PFSK-1 (cell line): ENCODE measurements at regions not wholly inside any gene's neighbourhood (a gene's known extent, or its start where the extent isn't known, plus 50 kb on each side); places are given as distances from the start of the nearest gene placed in this dataset.

ENCODE experiments used
- FOXP2 ChIP-seq: optimal IDR thresholded peaks from 2 replicates; pipeline ENCODE3; 2011; ENCODE audit warnings: borderline replicate concordance, control low read depth, inconsistent platforms; ENCODE audit not compliant: insufficient read depth; ENCODE audit errors: extremely low read length, extremely low read depth
- POLR2AphosphoS5 ChIP-seq: IDR thresholded peaks from 2 replicates; pipeline ENCODE4 v1.6.1; 2012; ENCODE audit warnings: low read depth, mild to moderate bottlenecking, control low read depth, low read length, moderate library complexity
- REST ChIP-seq, 2 experiments: IDR thresholded peaks; 2 replicates each; pipeline versions ENCODE4 v1.6.1 to v1.8.0; 2011 to 2012; ENCODE audit warnings: low read depth in 2 of 2, low read length in 2 of 2, control low read depth in 1 of 2, inconsistent platforms in 1 of 2, mild to moderate bottlenecking in 1 of 2, moderate library complexity in 1 of 2; ENCODE audit not compliant: insufficient read depth in 1 of 2
- SIN3A ChIP-seq: IDR thresholded peaks from 2 replicates; pipeline ENCODE4 v1.6.1; 2012; ENCODE audit warnings: mild to moderate bottlenecking, low read length, moderate library complexity, borderline replicate concordance; ENCODE audit not compliant: insufficient read depth
- TAF1 ChIP-seq: IDR thresholded peaks from 2 replicates; pipeline ENCODE4 v1.6.1; 2012; ENCODE audit warnings: low read length, control low read depth, borderline replicate concordance; ENCODE audit not compliant: insufficient read depth

DNA sequence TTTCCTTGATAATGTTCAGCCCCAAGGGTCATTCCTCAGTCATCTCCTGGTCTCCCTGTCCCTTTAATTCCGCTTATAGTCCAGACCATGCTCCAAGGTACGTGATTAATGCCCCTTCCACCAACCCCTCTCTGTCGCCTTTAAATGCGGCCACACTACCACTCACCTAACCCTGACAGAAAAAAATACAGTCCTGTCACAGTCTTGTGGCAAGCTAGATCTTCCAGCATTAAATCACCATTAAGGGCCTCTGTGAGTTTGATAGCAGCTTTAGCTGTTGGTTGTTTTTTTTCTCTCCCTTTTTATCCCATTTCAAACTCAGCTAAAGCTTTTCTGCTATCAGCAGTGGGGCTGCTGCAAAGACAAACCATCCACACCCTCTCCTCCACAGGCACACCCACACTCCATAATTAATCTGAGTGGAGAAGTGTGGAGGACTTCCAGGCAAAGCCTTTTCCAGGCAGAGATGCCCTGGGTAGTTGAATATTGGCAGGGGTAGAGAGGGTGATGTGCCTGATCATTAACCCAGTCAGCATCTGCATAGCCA, 522.7 kb upstream of the CLINT1 start:
- TF ChIP-seq POLR2AphosphoS5 (no peak), REST (IDR thresholded peaks at IDR 0.05; ENCODE audit: insufficient read depth in 1 of 2, low read depth in 2 of 2, low read length in 2 of 2) (no peak), TAF1 (no peak), FOXP2 (no peak), SIN3A (no peak)

DNA sequence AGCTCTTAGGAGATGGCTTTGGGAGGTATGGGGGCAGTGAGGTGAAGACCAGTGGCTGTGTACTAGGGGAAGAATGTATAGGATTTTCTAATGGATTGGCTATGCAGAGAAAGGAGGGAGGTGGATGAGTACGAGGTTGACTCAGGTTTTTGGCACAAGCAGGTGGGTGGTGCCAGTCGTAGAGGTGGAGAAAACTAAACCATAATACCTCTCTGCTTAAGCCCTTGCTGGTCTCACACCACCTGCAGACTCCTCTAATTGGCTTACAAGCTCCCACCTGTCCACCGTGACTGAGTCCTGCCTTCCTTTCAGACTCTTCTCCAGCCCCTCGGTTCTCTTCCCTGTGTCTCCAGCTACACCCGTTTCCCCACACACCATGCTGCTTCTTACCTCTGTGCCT, 521.7 kb upstream of the CLINT1 start:
- no peak for TF ChIP-seq TAF1
- TF ChIP-seq FOXP2 = no peak
- no peak for TF ChIP-seq POLR2AphosphoS5
- no peak for TF ChIP-seq SIN3A
- no peak for TF ChIP-seq REST (IDR thresholded peaks at IDR 0.05; ENCODE audit: insufficient read depth in 1 of 2, low read depth in 2 of 2, low read length in 2 of 2)

- TF ChIP-seq FOXP2 = no peak
- TF ChIP-seq TAF1 = no peak
- no peak for TF ChIP-seq SIN3A
- TF ChIP-seq REST (IDR thresholded peaks at IDR 0.05; ENCODE audit: insufficient read depth in 1 of 2, low read depth in 2 of 2, low read length in 2 of 2) = no peak
- TF ChIP-seq POLR2AphosphoS5 = no peak
These were observed 520.0 kb upstream of the CLINT1 start for GRCh38 chr5:158378931-158379330.

GRCh38 chr5:158376679-158377078, 517.7 kb upstream of the CLINT1 start:
- TF ChIP-seq TAF1 (no peak), POLR2AphosphoS5 (no peak), FOXP2 (no peak), REST (IDR thresholded peaks at IDR 0.05; ENCODE audit: insufficient read depth in 1 of 2, low read depth in 2 of 2, low read length in 2 of 2) (no peak), SIN3A (no peak)

DNA sequence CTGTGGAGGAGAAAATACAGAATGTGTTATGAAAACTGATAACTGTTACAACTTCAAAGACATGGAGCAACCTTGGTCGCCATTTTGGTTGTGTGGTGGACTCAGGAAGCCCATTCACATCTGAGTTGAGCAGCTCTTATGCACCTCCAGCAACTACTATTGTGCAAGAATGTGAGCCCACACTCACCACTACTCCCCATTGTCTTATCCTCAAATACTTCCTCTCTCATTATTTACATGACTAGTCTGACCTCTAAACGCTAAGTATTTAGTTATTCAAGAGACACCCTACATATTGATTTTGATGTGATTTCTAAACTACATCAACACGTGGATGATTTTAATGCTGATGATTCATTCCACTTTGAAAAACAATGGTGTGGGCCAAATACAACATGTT, 516.6 kb upstream of the CLINT1 start:
- no peak for TF ChIP-seq POLR2AphosphoS5
- TF ChIP-seq FOXP2 = no peak
- TF ChIP-seq SIN3A = no peak
- TF ChIP-seq REST (IDR thresholded peaks at IDR 0.05; ENCODE audit: insufficient read depth in 1 of 2, low read depth in 2 of 2, low read length in 2 of 2) = no peak
- no peak for TF ChIP-seq TAF1
